HG02852 (cell line): ENCODE measurements at regions not wholly inside any gene's neighbourhood (a gene's known extent, or its start where the extent isn't known, plus 50 kb on each side); places are given as distances from the start of the nearest gene placed in this dataset.
"Not testable (repeated sequence)": the region's sequence is repeated elsewhere in the genome, so short reads cannot be mapped to it uniquely, and the experiment has no call there.

ENCODE experiments used
- ATAC-seq: cut with Tn5 transposase; IDR thresholded peaks from one replicate; pipeline ENCODE4 v1.9.1; 2021; ENCODE audit warnings: mild to moderate bottlenecking, moderate library complexity; ENCODE audit not compliant: unreplicated experiment

DNA sequence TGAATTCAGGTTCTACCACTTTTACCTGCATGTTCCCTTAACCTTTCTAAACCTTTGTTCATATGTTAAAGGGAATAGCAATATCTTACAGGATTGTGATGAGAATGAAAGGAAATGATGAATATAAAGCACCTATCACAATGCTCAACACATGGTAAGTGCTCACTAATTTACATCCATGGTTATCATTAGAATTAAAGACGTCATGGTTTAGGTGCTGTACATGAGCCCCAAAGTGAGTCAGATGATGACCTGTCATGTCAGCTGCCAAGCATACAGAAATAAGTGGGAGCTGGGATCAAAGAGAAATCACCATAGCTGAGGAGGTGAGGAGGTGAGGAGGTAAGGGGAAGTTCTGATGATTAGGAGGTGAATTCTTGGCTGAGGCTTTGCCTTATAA is 135.9 kb upstream of the ATP2B1 start:
- no peak for ATAC-seq

DNA sequence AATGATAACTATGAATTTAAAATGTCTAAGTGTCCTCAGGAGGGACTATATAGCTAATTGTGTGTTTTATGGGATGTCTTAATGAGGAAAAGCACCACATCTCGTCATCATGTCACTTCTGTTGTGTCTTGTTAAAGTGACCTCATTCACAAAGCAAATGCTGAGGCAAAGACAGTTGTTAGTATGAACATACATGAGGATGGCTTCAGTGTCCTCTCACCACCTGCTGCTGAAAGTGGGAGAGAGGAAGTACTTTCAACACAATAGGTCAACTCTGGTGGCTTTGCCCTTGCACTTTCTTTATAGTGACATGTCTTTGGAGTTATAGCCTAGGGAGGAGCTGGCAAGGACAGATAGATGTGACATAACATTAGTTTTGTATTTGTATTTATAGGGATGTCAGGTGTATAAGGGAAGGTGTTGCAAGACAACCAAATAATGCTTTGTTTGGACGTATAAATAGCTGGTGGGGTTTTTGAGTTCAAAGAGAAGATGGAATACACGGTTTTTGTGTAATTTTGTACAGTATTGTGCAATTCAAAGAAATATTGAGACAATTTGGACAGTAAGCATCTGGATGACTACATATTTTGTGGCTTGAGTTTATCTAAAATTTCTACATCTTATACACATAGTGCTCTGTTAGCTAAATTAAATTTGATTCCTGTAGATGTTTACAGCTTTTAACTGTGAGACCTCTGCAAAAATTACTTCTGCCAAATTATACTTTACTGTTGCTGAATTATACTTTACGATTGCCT is 131.7 kb upstream of the ATP2B1 start:
- ATAC-seq, result no peak

DNA sequence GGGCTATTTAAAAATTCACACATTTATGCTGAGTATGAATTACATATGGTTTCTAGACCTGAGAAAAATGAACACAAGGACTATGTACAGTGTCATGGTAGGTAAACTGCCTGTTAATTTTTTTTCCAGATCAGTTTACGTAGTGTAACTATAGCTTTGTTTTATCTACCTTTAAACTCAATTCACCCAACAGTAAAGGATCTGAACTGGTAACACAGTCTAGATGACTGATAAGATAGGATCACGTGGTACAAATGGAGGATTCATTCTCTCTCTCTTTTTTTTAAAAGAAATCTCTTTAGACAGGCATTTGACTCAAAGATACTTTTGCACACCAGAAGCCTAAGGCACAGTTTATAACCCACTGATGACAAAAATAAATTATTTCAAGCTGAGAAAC is 130.8 kb upstream of the ATP2B1 start:
- no peak for ATAC-seq

DNA sequence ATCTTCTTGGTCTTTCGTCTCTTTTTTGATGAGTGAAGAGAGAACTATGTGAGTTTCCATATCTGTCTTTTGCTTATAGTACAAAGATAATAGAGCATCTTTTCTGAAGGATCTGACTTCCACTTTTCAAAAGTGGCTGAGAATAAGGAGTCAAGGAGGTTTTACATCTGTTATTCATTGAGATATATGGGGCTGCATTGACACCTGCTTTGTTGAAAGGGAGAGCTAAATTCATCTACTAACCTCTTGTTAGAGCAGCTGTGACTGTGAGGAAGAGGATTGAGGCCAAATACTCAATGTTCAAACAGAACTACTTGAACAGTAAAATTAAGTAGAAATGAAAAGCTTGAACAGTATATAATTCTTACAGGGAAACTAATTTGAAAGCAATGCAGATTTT is 130.2 kb upstream of the ATP2B1 start:
- no peak for ATAC-seq

DNA sequence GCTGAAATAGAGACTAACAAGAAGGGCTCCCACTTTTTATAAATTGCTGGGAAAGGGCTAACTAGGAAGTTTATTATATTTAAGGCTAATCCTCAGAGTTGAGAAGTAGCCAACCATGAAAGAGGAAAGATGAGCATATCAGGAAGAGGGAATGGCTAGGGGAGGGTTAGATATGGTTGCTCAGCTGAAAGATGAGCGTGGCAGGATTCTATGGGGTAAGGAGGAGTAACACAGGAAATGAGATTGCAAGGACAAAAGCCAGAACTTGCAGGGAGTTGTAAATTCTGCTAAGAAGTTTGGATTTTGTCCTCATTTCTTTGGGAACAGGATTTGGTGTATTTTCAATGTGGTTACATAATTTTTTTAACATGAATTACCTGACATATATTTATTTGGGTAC is 127.4 kb upstream of the ATP2B1 start:
- no peak for ATAC-seq

DNA sequence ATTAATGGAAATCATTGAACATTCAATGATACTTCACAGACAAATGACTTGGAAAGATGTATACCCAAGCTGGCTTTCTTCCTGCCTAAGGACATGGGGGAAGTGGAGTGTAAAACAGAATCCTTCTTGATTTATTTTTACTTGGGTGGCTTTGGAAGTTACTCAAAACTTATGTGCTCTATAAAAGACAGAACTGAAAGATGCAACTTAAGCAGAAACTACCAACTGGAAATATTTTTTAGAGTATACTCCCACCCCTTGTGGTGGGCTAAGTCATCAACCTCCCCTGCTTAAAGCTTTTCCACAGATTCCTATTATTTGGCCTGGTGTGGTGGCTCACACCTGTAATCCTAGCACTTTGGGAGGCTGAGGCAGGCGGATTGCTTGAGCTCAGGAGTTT is 126.0 kb upstream of the ATP2B1 start:
- no peak for ATAC-seq

DNA sequence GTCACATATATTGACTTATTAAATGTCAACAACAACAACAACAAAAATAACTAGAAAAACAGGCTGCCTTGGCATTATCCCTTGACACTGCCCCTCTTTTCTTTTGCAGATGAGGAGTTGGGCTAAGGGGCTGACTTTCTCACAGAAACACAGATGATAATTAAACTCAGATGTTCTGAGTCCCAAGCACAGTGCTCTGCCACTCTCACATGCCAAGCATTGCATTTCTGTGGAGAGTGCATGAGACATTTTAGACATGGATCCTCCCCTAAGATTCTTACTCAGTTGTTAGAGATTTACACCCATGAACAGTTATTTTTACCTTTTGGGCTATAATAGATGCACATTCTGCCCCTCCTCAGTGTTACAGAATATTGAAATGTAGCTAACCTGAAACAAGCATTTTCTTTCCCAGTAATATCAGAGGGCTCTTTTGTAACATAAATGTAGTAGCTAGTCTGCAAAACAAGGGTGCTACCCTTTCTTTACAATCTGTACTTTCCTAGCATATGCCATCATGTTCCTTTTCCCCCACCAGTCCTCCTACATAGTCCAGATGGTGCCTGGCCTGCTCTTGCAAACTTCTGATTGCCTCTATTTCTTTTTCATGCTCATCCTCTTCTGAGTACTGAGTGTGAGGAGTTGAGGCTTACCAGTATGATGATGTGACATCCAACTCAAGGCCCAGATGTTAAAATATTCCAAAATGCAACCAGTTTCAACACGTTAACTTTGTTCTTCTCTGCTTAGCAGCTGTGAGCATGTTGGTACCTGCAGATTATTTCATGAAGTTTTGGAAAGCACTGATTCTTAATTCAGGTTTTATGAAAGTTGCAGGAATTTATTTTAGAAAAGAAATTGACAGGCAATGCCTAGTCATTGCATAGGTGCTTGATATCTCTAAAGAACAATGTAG is 125.0 kb upstream of the ATP2B1 start:
- ATAC-seq, result no peak

DNA sequence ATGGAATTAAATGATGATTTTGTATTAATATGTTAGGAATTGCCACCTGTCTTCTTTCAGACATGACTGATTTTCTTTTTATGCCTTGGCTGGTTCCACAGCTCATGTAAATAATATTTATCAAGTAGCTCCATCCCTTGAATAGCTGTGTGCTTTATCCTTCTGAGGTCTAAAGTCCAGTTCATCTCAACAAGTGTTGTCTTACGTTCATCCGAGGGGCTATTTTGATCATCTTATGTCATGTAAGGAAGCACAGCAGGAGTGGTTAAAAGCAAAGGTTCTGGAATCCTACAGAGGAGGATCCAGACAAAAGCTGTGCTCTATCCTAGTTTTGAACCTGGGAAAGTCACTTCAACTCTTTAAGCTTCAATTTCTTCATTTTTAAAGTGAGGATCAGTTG is 123.7 kb upstream of the ATP2B1 start:
- no peak for ATAC-seq

DNA sequence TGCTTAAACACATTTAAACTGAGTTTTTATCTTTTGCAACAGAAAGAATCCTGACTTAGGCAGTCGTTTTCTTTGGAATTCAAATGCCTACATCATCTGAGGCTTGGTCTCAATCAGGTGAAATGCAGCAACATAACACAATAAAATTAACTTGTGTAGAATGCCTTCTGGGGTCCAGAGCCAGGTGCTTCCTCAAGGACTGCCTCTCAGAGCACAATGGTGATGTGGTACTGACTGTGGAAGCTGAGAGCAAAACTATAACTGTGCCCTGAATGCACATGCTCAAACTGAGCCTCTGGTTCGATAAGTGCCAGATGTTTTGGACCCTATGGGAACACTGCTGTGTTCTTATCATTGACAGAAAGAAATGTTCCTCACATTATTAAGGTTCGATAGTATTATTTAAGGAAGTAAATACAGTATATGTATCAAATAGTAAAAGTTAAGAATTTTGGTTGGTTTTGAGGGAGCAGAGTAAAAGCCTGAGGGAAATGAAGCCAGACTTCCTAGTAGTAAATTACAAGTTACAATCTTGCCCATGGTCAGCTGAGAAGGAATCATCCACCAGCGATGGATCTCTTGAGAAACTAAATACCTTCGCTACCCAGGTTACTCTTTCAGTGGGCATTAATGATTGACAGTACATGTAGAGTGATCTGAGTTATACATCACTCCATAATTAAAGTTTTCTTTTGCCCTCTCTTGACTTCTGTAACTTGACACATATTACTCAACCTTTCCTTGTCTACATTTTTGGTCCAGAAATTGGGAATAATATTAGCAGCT is 122.9 kb upstream of the ATP2B1 start:
- ATAC-seq, result no peak

DNA sequence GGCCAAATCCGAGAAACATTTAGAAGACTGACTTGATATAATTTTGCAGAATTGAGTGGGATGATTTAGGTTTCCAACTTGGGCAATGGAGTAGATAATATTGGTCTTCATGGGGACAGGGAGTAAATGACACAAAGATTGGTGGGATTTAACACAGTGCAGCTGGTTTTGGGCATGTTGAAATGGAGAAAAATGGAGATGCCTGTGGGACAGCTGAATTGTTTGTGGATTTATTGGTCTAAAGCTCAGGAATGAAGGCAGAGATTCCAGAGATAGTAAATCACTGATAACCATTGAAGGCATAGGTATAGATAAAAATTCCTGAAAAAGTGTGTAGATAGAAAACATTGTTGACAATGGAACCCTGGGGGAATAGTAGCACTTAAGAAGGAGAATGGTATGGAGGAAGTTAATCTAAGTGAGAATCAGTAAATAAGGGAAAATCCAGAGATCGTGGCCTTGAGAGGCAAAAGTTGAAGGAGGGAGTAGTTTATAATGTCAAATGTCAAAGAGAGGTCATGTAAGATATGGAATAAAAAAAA is 120.9 kb upstream of the ATP2B1 start:
- ATAC-seq, result no peak

DNA sequence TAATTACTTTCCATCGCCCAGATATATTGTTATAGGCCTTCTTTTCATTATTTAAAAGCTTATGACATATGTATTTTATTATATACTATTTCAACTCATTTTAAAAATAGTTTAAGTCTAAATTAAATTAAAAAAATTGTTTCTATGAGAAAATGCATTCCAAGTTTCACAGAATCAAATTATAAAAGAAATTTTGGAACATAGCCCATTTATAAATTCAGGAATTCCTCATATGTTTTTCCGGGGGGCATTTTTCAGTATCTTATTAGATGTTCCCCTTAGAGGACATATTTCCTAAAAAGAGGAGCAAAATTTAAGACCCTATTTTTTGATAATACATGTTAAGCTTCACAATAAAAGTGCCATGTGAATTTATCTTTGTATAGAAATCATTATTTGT is 119.9 kb upstream of the ATP2B1 start:
- ATAC-seq, result no peak

DNA sequence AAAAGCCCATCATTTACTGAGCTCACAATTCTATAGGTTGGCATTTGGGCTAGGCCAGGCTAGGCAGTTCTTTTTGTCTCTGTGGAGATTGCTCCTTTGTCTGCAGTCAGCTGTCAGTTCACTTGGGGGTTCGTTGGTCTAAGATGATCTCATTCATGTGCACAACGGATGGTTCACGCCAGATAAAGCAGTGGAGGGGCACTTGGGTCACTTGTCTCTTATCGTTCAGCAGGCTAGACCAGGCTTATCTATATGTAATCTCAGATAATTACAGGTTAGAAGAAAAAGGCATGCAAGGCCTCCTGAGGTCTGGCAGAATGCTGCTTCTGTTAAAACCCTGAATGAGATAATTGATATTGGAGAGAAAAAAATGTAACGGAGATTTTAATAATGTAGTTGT is 119.0 kb upstream of the ATP2B1 start:
- ATAC-seq, result no peak

DNA sequence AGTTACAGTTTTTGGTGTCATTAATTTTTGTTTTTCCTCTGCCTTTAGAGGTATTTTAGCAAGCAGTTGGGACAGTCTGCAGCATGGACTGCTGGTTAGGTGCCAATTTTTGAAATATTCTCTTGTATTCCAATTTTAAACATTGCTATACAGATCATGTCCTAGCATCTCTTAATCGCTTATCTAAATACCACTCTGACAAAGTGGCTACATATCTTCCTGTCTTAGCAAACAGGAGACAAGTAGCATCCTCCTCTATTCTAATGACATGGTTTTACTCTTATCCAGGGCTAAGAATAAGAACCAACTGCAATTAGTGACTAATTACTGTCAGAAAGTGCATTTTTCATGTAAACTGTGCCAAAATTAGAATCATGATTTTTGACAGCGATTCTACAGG is 117.8 kb upstream of the ATP2B1 start:
- ATAC-seq, result no peak

DNA sequence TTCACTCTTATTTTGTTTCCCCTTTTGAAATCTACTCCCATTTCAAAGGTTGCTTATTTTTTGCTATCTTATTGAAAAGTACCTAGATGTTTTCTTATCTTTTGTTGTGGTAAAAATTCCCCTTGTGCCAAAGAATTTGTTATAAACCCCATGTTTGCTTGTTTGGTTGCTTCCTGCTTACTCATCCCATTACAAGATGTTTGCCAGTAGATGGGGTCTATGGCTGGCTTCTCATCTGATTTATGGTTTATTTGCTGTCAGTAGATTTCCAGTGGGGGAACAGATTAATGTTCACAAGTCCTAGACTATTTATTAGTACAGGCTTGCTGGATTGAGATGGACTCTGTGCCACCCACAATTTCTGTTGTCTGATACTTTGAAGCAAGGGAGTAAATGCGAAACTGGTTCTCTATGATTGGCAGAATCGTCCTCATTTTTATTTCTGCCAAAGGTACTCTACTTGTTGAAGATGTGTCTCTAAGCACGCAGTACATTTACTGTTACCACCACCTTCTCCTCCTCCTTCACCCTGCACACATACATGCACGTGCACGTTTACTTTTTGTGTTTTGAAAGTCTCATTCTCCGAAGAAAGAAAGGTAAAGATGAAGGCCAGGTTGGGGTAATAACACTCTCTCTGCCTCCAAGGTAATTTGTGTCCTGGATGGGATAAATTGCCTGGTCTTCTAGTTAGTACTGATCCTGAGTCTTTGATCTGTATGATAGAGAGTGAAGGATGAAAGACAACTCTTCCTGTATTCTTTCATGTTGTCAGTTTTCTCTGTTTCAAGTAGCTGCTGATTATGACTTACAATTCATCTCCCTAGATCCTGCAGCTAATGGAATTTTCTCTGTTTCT is 117.2 kb upstream of the ATP2B1 start:
- peak; percentile 40 for ATAC-seq

DNA sequence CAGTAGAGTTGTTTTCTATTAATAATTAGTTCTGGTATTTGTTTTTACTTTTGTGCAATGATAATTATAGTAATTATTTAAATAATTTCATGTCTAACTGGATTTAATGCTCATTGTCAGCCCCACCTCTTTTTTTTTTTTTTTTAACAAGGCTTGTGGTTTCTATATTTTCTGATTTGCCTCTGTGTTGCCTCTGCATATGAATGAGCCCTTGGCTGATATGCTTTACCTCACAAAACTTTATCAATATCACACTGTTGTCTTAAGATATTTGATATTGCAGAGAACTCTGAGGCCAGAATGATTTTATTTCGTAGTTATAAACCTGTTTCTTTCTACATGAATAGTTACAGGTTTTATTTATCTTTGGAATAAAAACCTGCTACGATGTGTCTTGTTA is 116.2 kb upstream of the ATP2B1 start:
- ATAC-seq, result no peak

DNA sequence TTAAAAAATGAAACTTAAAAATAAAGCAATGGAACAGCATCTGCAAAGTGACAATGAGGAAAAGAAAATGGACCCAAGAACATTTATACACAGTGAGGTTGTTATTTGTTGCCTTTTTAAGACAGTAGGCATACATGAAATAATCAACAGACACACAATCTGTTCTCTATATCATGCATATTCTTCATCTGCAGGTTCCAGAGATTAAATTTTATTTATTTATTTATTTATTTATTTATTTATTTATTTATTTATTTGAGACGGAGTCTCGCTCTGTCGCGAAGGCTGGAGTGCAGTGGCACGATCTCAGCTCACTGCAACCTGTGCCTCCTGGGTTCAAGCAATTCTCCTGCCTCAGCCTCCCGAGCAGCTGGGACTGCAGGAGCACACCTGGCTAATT is 114.4 kb upstream of the ATP2B1 start:
- ATAC-seq, result not testable (repeated sequence)

DNA sequence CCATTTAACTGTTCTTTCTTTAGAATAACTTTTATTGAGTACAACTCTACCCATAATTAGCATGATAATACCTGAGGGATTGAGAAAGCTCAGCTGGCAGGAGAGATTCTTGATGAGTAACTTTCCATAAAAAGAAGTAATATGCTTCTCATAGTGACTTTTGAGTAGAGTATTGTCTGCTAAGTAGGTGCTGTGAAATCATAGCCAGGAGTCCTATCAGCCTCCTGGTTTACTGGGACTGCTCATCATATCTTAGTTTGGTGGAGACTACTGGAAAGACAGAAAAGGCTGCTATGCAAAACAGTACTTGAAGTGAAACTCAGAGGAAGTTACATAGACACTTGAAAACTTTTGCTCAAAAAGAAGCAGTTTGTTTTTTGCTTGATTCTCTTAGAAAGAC is 113.3 kb upstream of the ATP2B1 start:
- ATAC-seq, result peak; percentile 83

DNA sequence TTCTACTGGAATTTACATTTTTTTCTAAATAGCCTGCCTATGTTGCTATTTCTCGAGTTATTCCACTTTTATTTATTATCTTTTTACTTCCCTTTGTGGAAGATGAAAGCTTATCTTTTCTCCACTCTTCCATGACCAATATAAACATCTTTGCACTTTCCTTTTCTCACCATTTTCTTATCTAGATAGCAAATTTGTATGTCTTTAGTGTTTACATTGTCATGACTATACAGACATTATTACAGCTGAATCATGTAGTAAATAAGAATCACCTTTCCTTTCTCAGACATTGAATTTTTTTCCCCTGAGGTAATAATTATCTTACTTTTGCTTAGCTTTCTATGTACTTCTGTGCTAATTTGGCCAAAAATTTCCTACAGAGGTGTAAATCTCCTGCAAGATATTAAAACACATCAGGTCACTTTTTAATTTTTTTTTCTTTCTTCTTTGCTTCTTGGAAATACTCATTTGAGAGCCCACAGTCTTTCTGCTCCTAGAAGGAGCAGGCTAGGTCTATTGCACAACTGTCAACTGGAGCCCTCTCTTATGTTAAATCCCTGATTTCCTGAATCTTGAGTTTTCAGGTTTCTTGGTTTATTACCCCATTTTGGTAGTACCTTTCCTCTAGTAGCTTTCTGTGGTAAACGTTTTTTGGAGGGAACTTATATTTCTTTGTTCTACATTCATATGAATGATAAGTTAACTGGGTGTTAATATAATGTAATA is 109.0 kb upstream of the ATP2B1 start:
- ATAC-seq, result no peak

DNA sequence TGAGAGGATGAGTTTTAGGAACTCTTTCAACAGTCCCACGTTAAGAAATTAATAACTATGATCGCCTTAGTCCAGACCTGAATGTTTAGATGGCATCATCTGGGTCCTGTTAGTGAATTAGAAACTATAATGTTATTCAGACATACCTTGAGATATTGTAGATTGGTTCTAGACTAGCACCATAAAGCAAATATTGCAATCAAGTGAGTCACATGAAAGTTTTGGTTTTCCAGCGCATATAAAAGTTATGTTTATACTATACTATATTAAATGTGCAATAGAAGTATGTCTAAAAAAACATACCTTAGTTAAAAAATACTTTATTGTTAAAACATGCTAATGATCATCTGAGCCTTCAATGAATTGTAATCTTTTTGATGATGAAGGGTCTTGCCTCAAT is 106.6 kb upstream of the ATP2B1 start:
- ATAC-seq, result no peak

DNA sequence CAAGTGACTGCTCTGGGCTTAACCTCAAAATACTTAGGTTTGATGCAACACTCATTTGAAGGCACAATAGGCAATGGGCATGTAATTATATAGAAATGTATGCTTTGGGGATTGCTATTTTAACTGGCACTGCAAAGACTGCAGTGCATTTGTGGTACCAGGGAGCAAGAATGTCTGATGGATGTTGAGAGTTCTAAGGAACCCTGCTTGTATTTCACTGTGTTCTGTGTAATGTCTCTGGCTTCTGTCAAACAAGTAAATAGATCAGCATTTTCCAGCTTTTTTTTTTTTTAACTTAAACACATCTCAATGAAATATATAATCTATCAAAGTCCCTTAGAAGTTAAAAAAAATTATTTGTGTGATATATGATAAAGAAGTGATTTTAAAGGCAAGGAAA is 94.8 kb upstream of the ATP2B1 start:
- no peak for ATAC-seq
